Smooth muscle cell (in vitro differentiated cells): ENCODE measurements at regions not wholly inside any gene's neighbourhood (a gene's known extent, or its start where the extent isn't known, plus 50 kb on each side); places are given as distances from the start of the nearest gene placed in this dataset.

Source experiments
- DNase-seq: peaks from one replicate; lab custom pipeline; 2025; ENCODE audit not compliant: unreplicated experiment; lab: John Stamatoyannopoulos, UW
- H2AFZ ChIP-seq: fragments of 200-600 bp; sonication (generic); 2 replicates; pipeline ENCODE4 v1.6.0; 2016; ENCODE audit warnings: antibody characterized with exemption, low read depth, mild to moderate bottlenecking
- H3F3A ChIP-seq: fragments of 200-600 bp; sonication (generic); 2 replicates; pipeline ENCODE4 v1.6.0; 2017; ENCODE audit warnings: antibody characterized with exemption, low read depth
- H3K27ac ChIP-seq: fragments of 200-600 bp; sonication (generic); 2 replicates; pipeline ENCODE4 v1.5.1; 2016; ENCODE audit warnings: low read depth, mild to moderate bottlenecking
- H3K27me3 ChIP-seq: fragments of 200-600 bp; sonication (generic); 2 replicates; pipeline ENCODE4 v1.6.1; 2016; ENCODE audit warnings: low read depth, mild to moderate bottlenecking
- H3K36me3 ChIP-seq: fragments of 200-600 bp; sonication (generic); 2 replicates; pipeline ENCODE4 v1.5.1; 2016; ENCODE audit warnings: low read depth
- H3K4me1 ChIP-seq: fragments of 200-600 bp; sonication (generic); 2 replicates; pipeline ENCODE4 v1.5.1; 2016; ENCODE audit warnings: low read depth
- H3K4me2 ChIP-seq: fragments of 200-600 bp; sonication (generic); 2 replicates; pipeline ENCODE4 v1.6.0; 2016; ENCODE audit warnings: mild to moderate bottlenecking
- H3K4me3 ChIP-seq: fragments of 200-600 bp; sonication (generic); 2 replicates; pipeline ENCODE4 v1.5.1; 2016; ENCODE audit warnings: mild to moderate bottlenecking
- H3K79me2 ChIP-seq: fragments of 200-600 bp; sonication (generic); 2 replicates; pipeline ENCODE4 v1.6.0; 2016; ENCODE audit warnings: low read depth, mild to moderate bottlenecking
- H3K9ac ChIP-seq: fragments of 200-600 bp; sonication (generic); 2 replicates; pipeline ENCODE4 v1.6.0; 2016; ENCODE audit warnings: low read depth
- H3K9me3 ChIP-seq: fragments of 200-600 bp; sonication (generic); replicated peaks from 2 replicates; pipeline ENCODE4 v1.5.1; 2016; ENCODE audit warnings: low read depth
- H4K20me1 ChIP-seq: fragments of 200-600 bp; sonication (generic); 2 replicates; pipeline ENCODE4 v1.6.0; 2016; ENCODE audit warnings: low read depth
- CTCF ChIP-seq: fragments of 200-600 bp; sonication (generic); IDR thresholded peaks from 2 replicates; pipeline ENCODE4 v1.5.1; 2017; ENCODE audit warnings: borderline replicate concordance, mild to moderate bottlenecking, antibody characterized with exemption; ENCODE audit not compliant: insufficient read depth, poor library complexity, severe bottlenecking
- WGBS: methylation state at CpG from one replicate; pipeline ENCODE4 v1.1.7; 2016; ENCODE audit warnings: low lambda C conversion rate; 5-methylcytosine and 5-hydroxymethylcytosine counted together

DNA sequence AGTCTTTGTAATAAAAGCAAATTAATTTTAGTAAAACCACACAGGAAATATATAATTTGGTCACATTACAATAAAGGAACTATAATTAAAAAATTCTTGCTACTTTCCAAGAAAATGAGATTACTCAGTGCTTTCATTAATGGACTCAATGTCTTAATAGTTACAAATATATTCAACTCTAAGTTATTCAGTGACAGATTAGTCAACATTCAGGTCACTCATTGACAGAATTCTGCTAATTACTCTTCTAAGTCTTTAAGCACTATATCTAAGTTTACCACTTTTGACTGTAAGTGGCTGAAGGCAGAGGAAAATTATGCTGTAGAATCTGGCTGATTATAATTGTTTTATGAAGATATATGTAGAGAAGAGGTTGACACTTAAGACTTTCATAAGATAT, 1365.0 kb downstream of the EFNB2 start:
- no peak for TF ChIP-seq CTCF
- no peaks in the 10 kb centered on the region for H3K79me2 ChIP-seq

DNA sequence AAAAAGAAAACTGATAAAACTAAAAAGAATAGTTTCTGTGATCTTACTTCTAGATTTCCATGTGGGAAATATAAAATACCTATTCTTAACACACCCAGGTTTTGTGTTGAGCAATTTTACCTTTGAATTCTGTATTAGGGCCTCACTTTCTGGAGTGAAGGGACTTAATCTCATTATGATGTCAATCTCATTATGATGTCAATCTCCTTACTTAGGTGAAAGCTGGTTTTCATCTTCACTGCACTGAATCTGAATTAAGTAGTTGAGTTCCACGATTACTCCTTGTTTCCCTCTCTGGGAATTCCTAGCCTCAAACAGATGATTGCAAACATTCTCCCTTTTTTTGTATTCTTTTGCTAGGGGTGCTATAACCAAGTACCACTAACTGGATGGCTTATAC, 1367.2 kb downstream of the EFNB2 start:
- no peak overlapping the region for H3K27ac ChIP-seq
- H3K4me1 ChIP-seq, result no peaks in the 10 kb centered on the region
- H3F3A ChIP-seq, result no peaks in the 10 kb centered on the region
- H3K9ac ChIP-seq, result no peak overlapping the region
- 100% methylated on average over 1 of the region's 1 CpG for WGBS
- no peak for DNase-seq
- H3K4me3 ChIP-seq, result no peak overlapping the region
- no peaks in the 10 kb centered on the region for H3K79me2 ChIP-seq
- no peaks in the 10 kb centered on the region for H3K27me3 ChIP-seq
- H3K4me2 ChIP-seq, result no peak overlapping the region
- H4K20me1 ChIP-seq, result no peaks in the 10 kb centered on the region
- H3K9me3 ChIP-seq, result no peaks in the 10 kb centered on the region
- no peak for TF ChIP-seq CTCF
- no peak overlapping the region for H2AFZ ChIP-seq
- no peaks in the 10 kb centered on the region for H3K36me3 ChIP-seq

More for the DNA sequence above, 1365.0 kb downstream of the EFNB2 start:
- Histone ChIP-seq H3K36me3 (no peaks in the 10 kb centered on the region), H3K9ac (no peak overlapping the region), H3K4me3 (no peak overlapping the region), H3K4me1 (no peaks in the 10 kb centered on the region), H3K9me3 (no peaks in the 10 kb centered on the region), H3K4me2 (no peak overlapping the region), H3K27me3 (no peaks in the 10 kb centered on the region), H3F3A (no peaks in the 10 kb centered on the region), H2AFZ (no peak overlapping the region), H4K20me1 (no peaks in the 10 kb centered on the region), H3K27ac (no peak overlapping the region)
- DNase-seq, result no peak

- WGBS, result 91% methylated on average over 1 of the region's 1 CpG
- Histone ChIP-seq H3K4me2 (no peak overlapping the region), H3K27ac (no peak overlapping the region), H3K9me3 (no peaks in the 10 kb centered on the region), H3K9ac (no peak overlapping the region), H4K20me1 (no peaks in the 10 kb centered on the region), H3K36me3 (no peaks in the 10 kb centered on the region), H3F3A (no peaks in the 10 kb centered on the region), H2AFZ (no peak overlapping the region), H3K4me3 (no peak overlapping the region), H3K4me1 (no peaks in the 10 kb centered on the region), H3K79me2 (no peaks in the 10 kb centered on the region), H3K27me3 (no peaks in the 10 kb centered on the region)
- TF ChIP-seq CTCF, result no peak
- no peak for DNase-seq
Measured at GRCh38 chr13:105167385-105167784, 1368.1 kb downstream of the EFNB2 start.

DNA sequence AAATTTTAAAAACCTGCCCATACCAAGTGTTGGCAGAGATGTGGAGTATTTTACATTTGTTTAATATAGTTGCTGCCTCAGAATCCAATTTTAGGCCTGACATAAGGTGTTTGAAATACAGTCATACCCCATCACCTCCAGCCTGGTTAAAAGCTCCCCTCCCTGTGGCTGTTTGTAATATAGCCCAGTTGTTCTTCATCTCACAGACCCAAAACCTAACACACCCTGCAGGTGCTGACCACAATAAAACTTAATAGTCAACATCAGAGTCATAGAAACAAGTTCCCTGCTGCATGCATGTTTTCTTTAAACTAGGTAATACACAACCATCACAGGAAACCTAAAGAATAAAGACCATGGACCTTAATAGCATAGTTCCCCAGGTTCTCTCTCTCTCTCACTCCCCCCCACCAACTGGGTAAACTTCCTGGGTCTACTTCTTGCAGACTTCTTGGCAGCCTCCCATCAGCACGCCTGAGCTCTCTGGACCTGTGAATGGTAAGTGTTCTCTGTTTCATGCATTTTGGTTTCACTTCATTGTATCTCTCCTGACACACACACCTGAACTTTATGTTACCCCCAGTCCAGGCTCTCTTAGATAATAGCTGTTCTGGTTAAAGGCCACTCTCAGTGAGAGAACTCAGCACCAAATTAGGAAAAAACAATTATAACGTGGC, 1369.9 kb downstream of the EFNB2 start:
- Histone ChIP-seq H4K20me1 (no peaks in the 10 kb centered on the region), H3K4me1 (no peaks in the 10 kb centered on the region), H3K27ac (no peak overlapping the region), H3K4me3 (no peak overlapping the region), H3K79me2 (no peaks in the 10 kb centered on the region), H3K27me3 (no peaks in the 10 kb centered on the region), H3F3A (no peaks in the 10 kb centered on the region), H2AFZ (no peak overlapping the region), H3K36me3 (no peaks in the 10 kb centered on the region), H3K9me3 (no peaks in the 10 kb centered on the region), H3K4me2 (no peak overlapping the region), H3K9ac (no peak overlapping the region)
- 82% methylated on average over 2 of the region's 2 CpGs for WGBS
- DNase-seq, result no peak
- no peak for TF ChIP-seq CTCF
